IMR-90 (cell line): ENCODE measurements at regions not wholly inside any gene's neighbourhood (a gene's known extent, or its start where the extent isn't known, plus 50 kb on each side); places are given as distances from the start of the nearest gene placed in this dataset.

Source experiments
- ATAC-seq: fragments of 200-7000 bp; cut with Tn5 transposase; 2 replicates; pipeline ENCODE4 v1.9.1; 2020; ENCODE audit warnings: low read depth, mild to moderate bottlenecking, moderate library complexity
- BruUV-seq: library from RNA; stranded (reverse); fragments of 400-500 nt; replicated peaks from 2 replicates; lab custom pipeline; 2021; lab: Mats Ljungman, UMichigan
- CTCF ChIA-PET: fragments of 300-600 bp; formaldehyde crosslinking; extraction: SDS; loops from one replicate; lab custom pipeline; 2021; ENCODE audit warnings: antibody characterized with exemption; lab: Yijun Ruan, JAX
- POLR2A ChIA-PET: fragments of 300-600 bp; sonication (Branson Sonifier 250); formaldehyde crosslinking; loops from one replicate; lab custom pipeline; 2022; ENCODE audit warnings: antibody characterized with exemption; ENCODE audit not compliant: unreplicated experiment; lab: Charles Lee
- DNase-seq: peaks from one replicate; pipeline ENCODE4 v3.0.0; 2013
- H2AFZ ChIP-seq: replicated peaks from 2 replicates; pipeline ENCODE3; 2013; ENCODE audit warnings: low read length, mild to moderate bottlenecking; ENCODE audit not compliant: poor library complexity
- H2AK5ac ChIP-seq: 2 replicates; pipeline ENCODE4 v1.6.1; 2013; ENCODE audit warnings: low read depth, low read length, inconsistent platforms
- H2AK9ac ChIP-seq: replicated peaks from 2 replicates; pipeline ENCODE3; 2013; ENCODE audit warnings: mild to moderate bottlenecking, low read depth, low read length, moderate library complexity; ENCODE audit not compliant: poor library complexity
- H2BK120ac ChIP-seq: 2 replicates; pipeline ENCODE4 v1.6.1; 2013; ENCODE audit warnings: low read depth, low read length, inconsistent platforms
- H2BK15ac ChIP-seq: 3 replicates; pipeline ENCODE4 v1.6.1; 2013; ENCODE audit warnings: low read depth, low read length, inconsistent platforms
- H2BK20ac ChIP-seq: 2 replicates; pipeline ENCODE4 v1.6.1; 2013; ENCODE audit warnings: low read depth, mild to moderate bottlenecking, inconsistent platforms, low read length, moderate library complexity
- H2BK5ac ChIP-seq: 2 replicates; pipeline ENCODE4 v1.6.1; 2013; ENCODE audit warnings: mild to moderate bottlenecking, low read depth, low read length, inconsistent platforms; ENCODE audit not compliant: poor library complexity, severe bottlenecking
- H3K14ac ChIP-seq: replicated peaks from 2 replicates; pipeline ENCODE4 v1.6.1; 2013; ENCODE audit warnings: low read depth, low read length, inconsistent platforms
- H3K18ac ChIP-seq: 2 replicates; pipeline ENCODE4 v1.6.1; 2013; ENCODE audit warnings: low read depth, low read length, control low read depth
- H3K23ac ChIP-seq: 2 replicates; pipeline ENCODE4 v1.6.1; 2013; ENCODE audit warnings: low read depth, low read length, inconsistent platforms
- H3K27ac ChIP-seq: 2 replicates; pipeline ENCODE4 v1.5.1; 2013; ENCODE audit warnings: mild to moderate bottlenecking, control low read depth, low read length; ENCODE audit not compliant: insufficient read depth
- H3K27me3 ChIP-seq: 2 replicates; pipeline ENCODE4 v1.6.1; 2013; ENCODE audit warnings: low read length; ENCODE audit not compliant: control insufficient read depth, insufficient read depth
- H3K36me3 ChIP-seq: 2 replicates; pipeline ENCODE4 v1.6.1; 2013; ENCODE audit warnings: low read length, mixed read lengths; ENCODE audit not compliant: control insufficient read depth, insufficient read depth
- H3K4ac ChIP-seq: 2 replicates; pipeline ENCODE4 v1.6.1; 2013; ENCODE audit warnings: low read depth, low read length, inconsistent platforms
- H3K4me1 ChIP-seq: 2 replicates; pipeline ENCODE4 v1.6.1; 2013; ENCODE audit warnings: low read length, mixed read lengths; ENCODE audit not compliant: control insufficient read depth, insufficient read depth
- H3K4me2 ChIP-seq: 2 replicates; pipeline ENCODE4 v1.6.1; 2013; ENCODE audit warnings: low read depth, mild to moderate bottlenecking, control low read depth, low read length, moderate library complexity
- H3K4me3 ChIP-seq: 2 replicates; pipeline ENCODE4 v1.5.1; 2013; ENCODE audit warnings: low read depth, mild to moderate bottlenecking, control low read depth, low read length, moderate library complexity; ENCODE audit not compliant: insufficient read depth
- H3K56ac ChIP-seq: 2 replicates; pipeline ENCODE4 v1.6.1; 2013; ENCODE audit warnings: low read length, inconsistent platforms; ENCODE audit not compliant: insufficient read depth; ENCODE audit errors: extremely low read depth
- H3K79me1 ChIP-seq, 2 experiments: 2 replicates each; pipeline ENCODE4 v1.6.1; 2013; ENCODE audit warnings: low read length in 2 of 2, inconsistent platforms in 1 of 2, low read depth in 1 of 2
- H3K9ac ChIP-seq: 2 replicates; pipeline ENCODE4 v1.6.1; 2013; ENCODE audit warnings: low read depth, low read length, control low read depth
- H3K9me1 ChIP-seq: 2 replicates; pipeline ENCODE4 v1.6.1; 2013; ENCODE audit warnings: low read length, inconsistent platforms; ENCODE audit not compliant: insufficient read depth
- H3K9me3 ChIP-seq: 2 replicates; pipeline ENCODE4 v1.6.1; 2013; ENCODE audit warnings: low read length; ENCODE audit not compliant: control insufficient read depth, insufficient read depth
- H4K20me1 ChIP-seq: 2 replicates; pipeline ENCODE4 v1.6.1; 2013; ENCODE audit warnings: low read length, inconsistent platforms; ENCODE audit not compliant: insufficient read depth
- H4K5ac ChIP-seq: 2 replicates; pipeline ENCODE4 v1.6.1; 2013; ENCODE audit warnings: mild to moderate bottlenecking, low read depth, low read length, control low read depth
- H4K8ac ChIP-seq, 2 experiments: 2 replicates each; pipeline ENCODE4 v1.6.1; 2013; ENCODE audit warnings: low read depth in 2 of 2, low read length in 2 of 2, control low read depth in 1 of 2, inconsistent platforms in 1 of 2
- H4K91ac ChIP-seq: 2 replicates; pipeline ENCODE4 v1.6.1; 2013; ENCODE audit warnings: low read depth, low read length, inconsistent platforms; ENCODE audit not compliant: insufficient read depth
- BHLHE40 ChIP-seq: fragments of 150-350 bp; IDR thresholded peaks from 2 replicates; pipeline ENCODE4 v1.6.1; 2016; ENCODE audit warnings: mild to moderate bottlenecking, low read depth, low read length
- CEBPB ChIP-seq: IDR thresholded peaks from 2 replicates; pipeline ENCODE4 v1.6.1; 2012; ENCODE audit warnings: low read depth, low read length, improper control_type of control experiment
- FOS ChIP-seq: fragments of 150-350 bp; IDR thresholded peaks from 2 replicates; pipeline ENCODE4 v1.6.1; 2016; ENCODE audit warnings: low read depth, low read length
- MAFK ChIP-seq: IDR thresholded peaks from 2 replicates; pipeline ENCODE4 v1.6.1; 2012; ENCODE audit warnings: low read depth, low read length, improper control_type of control experiment
- RCOR1 ChIP-seq: IDR thresholded peaks from 2 replicates; pipeline ENCODE4 v1.6.1; 2012; ENCODE audit warnings: mild to moderate bottlenecking, low read length, improper control_type of control experiment; ENCODE audit not compliant: insufficient replicate concordance
- RFX5 ChIP-seq: IDR thresholded peaks from 2 replicates; pipeline ENCODE4 v1.8.0; 2012; ENCODE audit warnings: low read depth, mild to moderate bottlenecking, low read length, moderate library complexity
- WGBS, 2 experiments: methylation state at CpG; one replicate each; pipeline versions ENCODE4 v1.1.5 to v1.1.7; 2013; ENCODE audit warnings: missing lambda C conversion rate in 2 of 2; ENCODE audit not compliant: insufficient read length in 1 of 2; ENCODE audit errors: extremely low coverage in 2 of 2; 5-methylcytosine and 5-hydroxymethylcytosine counted together
- dilution Hi-C: fragments of 300-500 bp; cut with HindIII; formaldehyde crosslinking; loops from one replicate; pipeline ENCODE4 v1.14.3; 2018; ENCODE audit warnings: low sequenced_read_pairs; ENCODE audit not compliant: unreplicated experiment
- in situ Hi-C: fragments of 300-500 bp; cut with MboI; formaldehyde crosslinking; loops from 3 replicates; pipeline ENCODE4 v1.14.3; 2019; ENCODE audit warnings: low sequenced_read_pairs, inconsistent platforms, mixed read lengths
- intact Hi-C: fragments of 100-400 bp; cut with micrococcal nuclease; formaldehyde crosslinking; loops from 2 replicates; pipeline ENCODE4 v1.10.0; 2022
- TF ChIP-seq, protein P1 (sequence below): fragments of 150-350 bp; IDR thresholded peaks from 2 replicates; pipeline ENCODE4 v1.6.1; 2017; ENCODE audit warnings: mild to moderate bottlenecking, antibody characterized with exemption, low read length, low read depth
- TF ChIP-seq, protein P2 (sequence below): conservative IDR thresholded peaks from 2 replicates; pipeline ENCODE4 v1.5.1; 2012; ENCODE audit warnings: mild to moderate bottlenecking, low read depth, low read length, improper control_type of control experiment

DNA sequence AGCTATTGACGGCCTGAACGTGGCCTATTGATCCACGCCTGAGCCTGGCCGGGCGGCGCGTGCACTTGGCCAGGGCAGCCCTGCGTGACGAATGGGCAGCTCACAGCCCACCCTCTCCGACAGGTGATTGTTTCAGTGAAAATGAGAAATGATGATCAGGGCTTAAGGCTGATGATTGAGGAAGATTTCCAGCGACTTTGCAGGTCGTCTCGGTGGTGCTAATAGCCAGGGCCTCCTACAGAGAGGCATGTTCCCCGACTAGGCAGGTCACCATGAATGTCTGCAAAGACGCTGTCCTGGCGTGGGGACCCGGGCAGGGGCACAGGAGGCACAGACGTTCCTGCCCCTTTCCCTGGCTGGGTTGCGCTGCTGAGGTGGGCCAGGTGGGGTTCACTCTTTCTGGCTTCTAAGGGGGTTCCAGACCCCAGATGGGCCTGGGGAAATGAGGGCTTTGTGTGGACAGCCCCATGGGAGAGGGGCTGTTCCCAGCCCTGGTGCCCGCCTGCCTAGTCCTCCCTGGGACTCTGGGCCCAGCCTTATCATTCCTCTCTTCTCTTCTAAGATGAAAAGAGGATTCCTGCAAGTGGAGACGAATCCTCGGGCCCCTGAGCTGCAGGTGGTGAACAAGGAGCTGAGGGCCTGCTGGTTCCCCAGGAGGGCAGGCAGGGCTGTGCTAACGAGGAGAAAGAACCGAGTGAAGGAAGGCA lies 157.4 kb downstream of the KIF26A start:
- Histone ChIP-seq H2BK5ac (no peak overlapping the region), H3K4me3 (no peak overlapping the region), H3K23ac (no peak overlapping the region), H3K18ac (no peak overlapping the region), H3K79me1 (no peaks in the 10 kb centered on the region), H2AFZ (no peak overlapping the region), H3K9ac (no peak overlapping the region), H4K91ac (no peak overlapping the region), H3K36me3 (no peaks in the 10 kb centered on the region), H4K8ac (no peak overlapping the region), H3K56ac (no peak overlapping the region), H3K27me3 (no peaks in the 10 kb centered on the region), H3K9me1 (no peaks in the 10 kb centered on the region), H3K9me3 (peaks cover 62% of the 10 kb centered on the region), H2BK15ac (no peak overlapping the region), H3K4me1 (no peaks in the 10 kb centered on the region), H3K4ac (no peak overlapping the region), H2BK120ac (no peak overlapping the region), H2AK9ac (no peak overlapping the region), H2AK5ac (no peak overlapping the region), H3K27ac (no peak overlapping the region), H2BK20ac (no peak overlapping the region), H3K14ac (no peak overlapping the region), H4K20me1 (no peaks in the 10 kb centered on the region), H4K5ac (no peak overlapping the region), H3K4me2 (no peak overlapping the region)
- no TSS peak for BruUV-seq
- intact Hi-C loops (no loop called here), in situ Hi-C loops (no loop called here), dilution Hi-C loops (no loop called here)
- no peak for DNase-seq
- TF ChIP-seq CEBPB, result no peak
- TF ChIP-seq RCOR1, result no peak
- TF ChIP-seq BHLHE40, result no peak
- TF ChIP-seq MAFK, result no peak
- TF ChIP-seq, protein P1, sequence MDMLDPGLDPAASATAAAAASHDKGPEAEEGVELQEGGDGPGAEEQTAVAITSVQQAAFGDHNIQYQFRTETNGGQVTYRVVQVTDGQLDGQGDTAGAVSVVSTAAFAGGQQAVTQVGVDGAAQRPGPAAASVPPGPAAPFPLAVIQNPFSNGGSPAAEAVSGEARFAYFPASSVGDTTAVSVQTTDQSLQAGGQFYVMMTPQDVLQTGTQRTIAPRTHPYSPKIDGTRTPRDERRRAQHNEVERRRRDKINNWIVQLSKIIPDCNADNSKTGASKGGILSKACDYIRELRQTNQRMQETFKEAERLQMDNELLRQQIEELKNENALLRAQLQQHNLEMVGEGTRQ, result no peak
- TF ChIP-seq RFX5, result no peak
- TF ChIP-seq FOS, result no peak
- TF ChIP-seq, protein P2, sequence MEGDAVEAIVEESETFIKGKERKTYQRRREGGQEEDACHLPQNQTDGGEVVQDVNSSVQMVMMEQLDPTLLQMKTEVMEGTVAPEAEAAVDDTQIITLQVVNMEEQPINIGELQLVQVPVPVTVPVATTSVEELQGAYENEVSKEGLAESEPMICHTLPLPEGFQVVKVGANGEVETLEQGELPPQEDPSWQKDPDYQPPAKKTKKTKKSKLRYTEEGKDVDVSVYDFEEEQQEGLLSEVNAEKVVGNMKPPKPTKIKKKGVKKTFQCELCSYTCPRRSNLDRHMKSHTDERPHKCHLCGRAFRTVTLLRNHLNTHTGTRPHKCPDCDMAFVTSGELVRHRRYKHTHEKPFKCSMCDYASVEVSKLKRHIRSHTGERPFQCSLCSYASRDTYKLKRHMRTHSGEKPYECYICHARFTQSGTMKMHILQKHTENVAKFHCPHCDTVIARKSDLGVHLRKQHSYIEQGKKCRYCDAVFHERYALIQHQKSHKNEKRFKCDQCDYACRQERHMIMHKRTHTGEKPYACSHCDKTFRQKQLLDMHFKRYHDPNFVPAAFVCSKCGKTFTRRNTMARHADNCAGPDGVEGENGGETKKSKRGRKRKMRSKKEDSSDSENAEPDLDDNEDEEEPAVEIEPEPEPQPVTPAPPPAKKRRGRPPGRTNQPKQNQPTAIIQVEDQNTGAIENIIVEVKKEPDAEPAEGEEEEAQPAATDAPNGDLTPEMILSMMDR, result no peak
- ATAC-seq, result no peak
- 67% methylated on average over 11 of the region's 24 CpGs; no CpG with 5 or more reads in 1 of the 2 experiments for WGBS, 2 experiments
- ChIA-PET POLR2A (no interaction called here), CTCF (no interaction called here)
